Posterior vena cava (tissue), 2 donors: ENCODE measurements at regions not wholly inside any gene's neighbourhood (a gene's known extent, or its start where the extent isn't known, plus 50 kb on each side); places are given as distances from the start of the nearest gene placed in this dataset.
"Not testable (repeated sequence)": the region's sequence is repeated elsewhere in the genome, so short reads cannot be mapped to it uniquely, and the experiment has no call there.

Experiments
- DNase-seq: peaks from one replicate; pipeline ENCODE4 v3.0.0-alpha.2; 2020; ENCODE audit warnings: low spot score
- intact Hi-C, 2 donors: fragments of 100-400 bp; cut with DNase I; formaldehyde crosslinking; loops; one replicate each; pipeline versions ENCODE4 v1.14.1 to v1.14.2; 2022 to 2023
- donor health status: DM: yes; HTN: yes; CAD: no.
- donor health status: DM: yes; HTN: yes; CAD: no.

- intact Hi-C loops: no loop called here
- DNase-seq: no peak
These were observed 485.3 kb upstream of the ADARB2 start for GRCh38 chr10:2222631-2223030.

GRCh38 chr10:2214805-2215204 lies 477.5 kb upstream of the ADARB2 start:
- DNase-seq: no peak

GRCh38 chr10:2214092-2214491 lies 476.8 kb upstream of the ADARB2 start:
- DNase-seq: no peak
- intact Hi-C loops: loop anchor here in 1 of 2 donors (2.0 kb wide), 1 partner anchor 21 kb away; no protein-coding TSS in a partner anchor

More at GRCh38 chr10:2214805-2215204, 477.5 kb upstream of the ADARB2 start:
- intact Hi-C loops: loop anchor here in 1 of 2 donors (2.0 kb wide), 1 partner anchor 20 kb away; no protein-coding TSS in a partner anchor

- intact Hi-C loops: no loop called here
These were observed 475.0 kb upstream of the ADARB2 start for GRCh38 chr10:2212244-2212834.

GRCh38 chr10:2210088-2210487 lies 472.8 kb upstream of the ADARB2 start:
- DNase-seq: no peak
- intact Hi-C loops: no loop called here

More at GRCh38 chr10:2212244-2212834, 475.0 kb upstream of the ADARB2 start:
- DNase-seq: no peak

- intact Hi-C loops: no loop called here
- no peak for DNase-seq
These were observed 470.8 kb upstream of the ADARB2 start for GRCh38 chr10:2208106-2208505.

- DNase-seq: peak; percentile 58
- intact Hi-C loops: no loop called here
These were observed 470.1 kb upstream of the ADARB2 start for GRCh38 chr10:2207246-2207922.

- DNase-seq: no peak
These were observed 468.1 kb upstream of the ADARB2 start for GRCh38 chr10:2205406-2205805.

GRCh38 chr10:2202401-2202800 lies 465.1 kb upstream of the ADARB2 start:
- DNase-seq: no peak
- intact Hi-C loops: no loop called here

More at GRCh38 chr10:2205406-2205805, 468.1 kb upstream of the ADARB2 start:
- intact Hi-C loops: no loop called here

- intact Hi-C loops: no loop called here
- no peak for DNase-seq
These were observed 464.3 kb upstream of the ADARB2 start for GRCh38 chr10:2201534-2202099.

- intact Hi-C loops: no loop called here
- no peak for DNase-seq
These were observed 460.3 kb upstream of the ADARB2 start for GRCh38 chr10:2197663-2198062.

- intact Hi-C loops: no loop called here
- DNase-seq: no peak
These were observed 458.9 kb upstream of the ADARB2 start for GRCh38 chr10:2196272-2196671.

GRCh38 chr10:2189356-2189755 lies 452.0 kb upstream of the ADARB2 start:
- DNase-seq, intact Hi-C loops: not testable (repeated sequence)

- no peak for DNase-seq
- intact Hi-C loops: no loop called here
These were observed 451.0 kb upstream of the ADARB2 start for GRCh38 chr10:2188371-2188770.

- no peak for DNase-seq
- intact Hi-C loops: no loop called here
These were observed 436.0 kb upstream of the ADARB2 start for GRCh38 chr10:2173327-2173726.

GRCh38 chr10:2165771-2166460 lies 428.6 kb upstream of the ADARB2 start:
- intact Hi-C loops: no loop called here
- no peak for DNase-seq

- DNase-seq: no peak
- intact Hi-C loops: no loop called here
These were observed 413.0 kb upstream of the ADARB2 start for GRCh38 chr10:2150288-2150687.

- no peak for DNase-seq
- intact Hi-C loops: no loop called here
These were observed 408.7 kb upstream of the ADARB2 start for GRCh38 chr10:2145926-2146478.

- intact Hi-C loops: no loop called here
- no peak for DNase-seq
These were observed 408.2 kb upstream of the ADARB2 start for GRCh38 chr10:2145491-2145890.

- DNase-seq: no peak
- intact Hi-C loops: no loop called here
These were observed 407.3 kb upstream of the ADARB2 start for GRCh38 chr10:2144584-2144983.
